ENCODE measurements at regions not wholly inside any gene's neighbourhood (a gene's known extent, or its start where the extent isn't known, plus 50 kb on each side); places are given as distances from the start of the nearest gene placed in this dataset.

GRCh38 chrX:3191201-3191600, 149.9 kb downstream of the ARSF start:
- FAIRE-seq (no peak), ATAC-seq (no peak), DNase-seq (ENCODE audit: low read depth, low spot score) (no peak)
- Histone ChIP-seq H3K27me3 (replicated peaks in 1 of 2; ENCODE audit: control insufficient read depth in 2 of 2, insufficient read depth in 2 of 2, low read length in 1 of 2) (no peaks in the 10 kb centered on the region), H3K9ac (ENCODE audit: control insufficient read depth, insufficient read depth, low read length) (no peak overlapping the region), H2AFZ (ENCODE audit: control insufficient read depth, low read depth, low read length) (no peak overlapping the region), H3K4me1 (ENCODE audit: control insufficient read depth, insufficient read depth, low read length) (no peaks in the 10 kb centered on the region), H3K4me3 (no peak overlapping the region), H3K9me3 (replicated peaks; ENCODE audit: control insufficient read depth, insufficient read depth, low read length) (no peaks in the 10 kb centered on the region), H3K79me2 (ENCODE audit: control insufficient read depth, insufficient read depth, low read length) (no peaks in the 10 kb centered on the region), H3K27ac (ENCODE audit: control insufficient read depth, insufficient read depth) (no peak overlapping the region), H4K20me1 (ENCODE audit: control insufficient read depth, insufficient read depth) (no peaks in the 10 kb centered on the region), H3K36me3 (ENCODE audit: control insufficient read depth in 2 of 2, insufficient read depth in 2 of 2, low read length in 1 of 2) (no peaks in the 10 kb centered on the region), H3K4me2 (ENCODE audit: control insufficient read depth, insufficient read depth) (no peak overlapping the region)
- ChIA-PET SMC1A (ENCODE audit: uncharacterized antibody, unreplicated experiment) (no interaction called here), CTCF (no interaction called here), RAD21 (ENCODE audit: unreplicated experiment) (no interaction called here), POLR2A (no interaction called here)
- in situ Hi-C loops (cut with MboI) = no loop called here
- WGBS (ENCODE audit: insufficient coverage, insufficient replicate concordance, low lambda C conversion rate, missing lambda C conversion rate) = 43% methylated on average over 3 of the region's 3 CpGs
- no TSS peak for BruUV-seq (replicated peaks)
- TF ChIP-seq POLR2AphosphoS2 (IDR thresholded peaks at IDR 0.05; ENCODE audit: low read depth, low read length) (no peak), ZSCAN29 (IDR thresholded peaks at IDR 0.05) (no peak), RFX5 (IDR thresholded peaks at IDR 0.05; ENCODE audit: low read depth, low read length) (no peak), RELA (IDR thresholded peaks at IDR 0.05; ENCODE audit: borderline replicate concordance, partially characterized antibody) (no peak), HCFC1 (IDR thresholded peaks at IDR 0.05; ENCODE audit: low read length) (no peak), LARP7 (IDR thresholded peaks at IDR 0.05) (no peak), ETV6 (conservative IDR thresholded peaks at IDR 0.05 in 1 of 2, IDR thresholded peaks at IDR 0.05 in 1 of 2; ENCODE audit: borderline replicate concordance in 1 of 2, low read depth in 1 of 2) (no peak), RUNX3 (IDR thresholded peaks at IDR 0.05; ENCODE audit: low read length) (no peak), NBN (IDR thresholded peaks at IDR 0.05) (no peak), BMI1 (IDR thresholded peaks at IDR 0.05; ENCODE audit: borderline replicate concordance) (no peak), CHD2 (IDR thresholded peaks at IDR 0.05; ENCODE audit: borderline replicate concordance, low read depth, low read length) (no peak), ELK1 (IDR thresholded peaks at IDR 0.05; ENCODE audit: low read depth, low read length) (no peak), RAD21 (IDR thresholded peaks at IDR 0.05; ENCODE audit: insufficient read depth, low read depth, low read length) (no peak), TARDBP (IDR thresholded peaks at IDR 0.05; ENCODE audit: borderline replicate concordance) (no peak), CREB1 (IDR thresholded peaks at IDR 0.05; ENCODE audit: low read depth) (no peak), MTA3 (IDR thresholded peaks at IDR 0.05; ENCODE audit: borderline replicate concordance, low read length) (no peak), REST (IDR thresholded peaks at IDR 0.05; ENCODE audit: low read depth, low read length) (no peak), MYC (IDR thresholded peaks at IDR 0.05; ENCODE audit: insufficient read depth, insufficient read length, insufficient replicate concordance, low read length, severe bottlenecking) (no peak)
- TF ChIP-seq, protein P1, sequence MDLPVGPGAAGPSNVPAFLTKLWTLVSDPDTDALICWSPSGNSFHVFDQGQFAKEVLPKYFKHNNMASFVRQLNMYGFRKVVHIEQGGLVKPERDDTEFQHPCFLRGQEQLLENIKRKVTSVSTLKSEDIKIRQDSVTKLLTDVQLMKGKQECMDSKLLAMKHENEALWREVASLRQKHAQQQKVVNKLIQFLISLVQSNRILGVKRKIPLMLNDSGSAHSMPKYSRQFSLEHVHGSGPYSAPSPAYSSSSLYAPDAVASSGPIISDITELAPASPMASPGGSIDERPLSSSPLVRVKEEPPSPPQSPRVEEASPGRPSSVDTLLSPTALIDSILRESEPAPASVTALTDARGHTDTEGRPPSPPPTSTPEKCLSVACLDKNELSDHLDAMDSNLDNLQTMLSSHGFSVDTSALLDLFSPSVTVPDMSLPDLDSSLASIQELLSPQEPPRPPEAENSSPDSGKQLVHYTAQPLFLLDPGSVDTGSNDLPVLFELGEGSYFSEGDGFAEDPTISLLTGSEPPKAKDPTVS (IDR thresholded peaks at IDR 0.05; ENCODE audit: low read depth, low read length) = no peak
- intact Hi-C loops (cut with micrococcal nuclease; ENCODE audit: unreplicated experiment) = no loop called here

All from GM12878 (cell line).